ENCODE measurements at regions not wholly inside any gene's neighbourhood (a gene's known extent, or its start where the extent isn't known, plus 50 kb on each side); places are given as distances from the start of the nearest gene placed in this dataset.
"Not testable (repeated sequence)": the region's sequence is repeated elsewhere in the genome, so short reads cannot be mapped to it uniquely, and the experiment has no call there.

DNA sequence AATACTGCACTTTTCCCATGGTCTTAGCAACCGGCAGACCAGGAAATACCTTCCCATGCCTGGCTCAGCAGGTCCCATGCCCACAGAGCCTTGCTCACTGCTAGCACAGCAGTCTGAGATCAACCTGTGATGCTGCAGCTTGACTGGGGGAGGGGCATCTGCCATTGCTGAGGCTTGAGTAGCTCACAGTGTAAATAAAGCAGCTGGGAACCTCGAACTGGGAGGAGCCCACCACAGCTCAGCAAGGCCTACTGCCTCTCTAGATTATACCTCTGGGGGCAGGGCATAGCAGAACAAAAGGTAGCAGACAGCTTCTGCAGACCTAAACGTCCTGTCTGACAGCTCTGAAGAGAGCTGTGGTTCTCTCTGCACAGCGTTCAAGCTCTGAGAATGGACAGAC lies 186.2 kb upstream of the AVPR1A start:
- TF ChIP-seq, protein P1, sequence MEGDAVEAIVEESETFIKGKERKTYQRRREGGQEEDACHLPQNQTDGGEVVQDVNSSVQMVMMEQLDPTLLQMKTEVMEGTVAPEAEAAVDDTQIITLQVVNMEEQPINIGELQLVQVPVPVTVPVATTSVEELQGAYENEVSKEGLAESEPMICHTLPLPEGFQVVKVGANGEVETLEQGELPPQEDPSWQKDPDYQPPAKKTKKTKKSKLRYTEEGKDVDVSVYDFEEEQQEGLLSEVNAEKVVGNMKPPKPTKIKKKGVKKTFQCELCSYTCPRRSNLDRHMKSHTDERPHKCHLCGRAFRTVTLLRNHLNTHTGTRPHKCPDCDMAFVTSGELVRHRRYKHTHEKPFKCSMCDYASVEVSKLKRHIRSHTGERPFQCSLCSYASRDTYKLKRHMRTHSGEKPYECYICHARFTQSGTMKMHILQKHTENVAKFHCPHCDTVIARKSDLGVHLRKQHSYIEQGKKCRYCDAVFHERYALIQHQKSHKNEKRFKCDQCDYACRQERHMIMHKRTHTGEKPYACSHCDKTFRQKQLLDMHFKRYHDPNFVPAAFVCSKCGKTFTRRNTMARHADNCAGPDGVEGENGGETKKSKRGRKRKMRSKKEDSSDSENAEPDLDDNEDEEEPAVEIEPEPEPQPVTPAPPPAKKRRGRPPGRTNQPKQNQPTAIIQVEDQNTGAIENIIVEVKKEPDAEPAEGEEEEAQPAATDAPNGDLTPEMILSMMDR (IDR thresholded peaks at IDR 0.05): not testable (repeated sequence)
- not testable (repeated sequence) for TF ChIP-seq POLR2A (IDR thresholded peaks at IDR 0.05)
